ENCODE measurements at regions not wholly inside any gene's neighbourhood (a gene's known extent, or its start where the extent isn't known, plus 50 kb on each side); places are given as distances from the start of the nearest gene placed in this dataset.

GRCh38 chr7:18353339-18353738 is 142.2 kb upstream of the HDAC9 start:
- TF ChIP-seq JUNB (IDR thresholded peaks at IDR 0.05; ENCODE audit: unreplicated experiment) (no peak), CTCF (conservative IDR thresholded peaks at IDR 0.05; ENCODE audit: low read depth in 2 of 2) (no peak), CREB1 (CRISPR knock-in tag; IDR thresholded peaks at IDR 0.05; ENCODE audit: low read depth) (no peak), NANOG (IDR thresholded peaks at IDR 0.05; ENCODE audit: borderline replicate concordance) (no peak), POLR2AphosphoS5 (IDR thresholded peaks at IDR 0.05; ENCODE audit: low read depth) (no peak), EZH2 (IDR thresholded peaks at IDR 0.05; ENCODE audit: low read depth, unreplicated experiment) (no peak), REST (IDR thresholded peaks at IDR 0.05; ENCODE audit: unreplicated experiment) (no peak), EZH2phosphoT487 (IDR thresholded peaks at IDR 0.05; ENCODE audit: unreplicated experiment) (no peak), ZNF114 (CRISPR knock-in tag; IDR thresholded peaks at IDR 0.05) (no peak), ZNF331 (CRISPR knock-in tag; IDR thresholded peaks at IDR 0.05; ENCODE audit: low read depth) (no peak), ETS1 (IDR thresholded peaks at IDR 0.05) (no peak), STAT1 (IDR thresholded peaks at IDR 0.05; ENCODE audit: unreplicated experiment) (no peak)
- TF ChIP-seq, protein P1, sequence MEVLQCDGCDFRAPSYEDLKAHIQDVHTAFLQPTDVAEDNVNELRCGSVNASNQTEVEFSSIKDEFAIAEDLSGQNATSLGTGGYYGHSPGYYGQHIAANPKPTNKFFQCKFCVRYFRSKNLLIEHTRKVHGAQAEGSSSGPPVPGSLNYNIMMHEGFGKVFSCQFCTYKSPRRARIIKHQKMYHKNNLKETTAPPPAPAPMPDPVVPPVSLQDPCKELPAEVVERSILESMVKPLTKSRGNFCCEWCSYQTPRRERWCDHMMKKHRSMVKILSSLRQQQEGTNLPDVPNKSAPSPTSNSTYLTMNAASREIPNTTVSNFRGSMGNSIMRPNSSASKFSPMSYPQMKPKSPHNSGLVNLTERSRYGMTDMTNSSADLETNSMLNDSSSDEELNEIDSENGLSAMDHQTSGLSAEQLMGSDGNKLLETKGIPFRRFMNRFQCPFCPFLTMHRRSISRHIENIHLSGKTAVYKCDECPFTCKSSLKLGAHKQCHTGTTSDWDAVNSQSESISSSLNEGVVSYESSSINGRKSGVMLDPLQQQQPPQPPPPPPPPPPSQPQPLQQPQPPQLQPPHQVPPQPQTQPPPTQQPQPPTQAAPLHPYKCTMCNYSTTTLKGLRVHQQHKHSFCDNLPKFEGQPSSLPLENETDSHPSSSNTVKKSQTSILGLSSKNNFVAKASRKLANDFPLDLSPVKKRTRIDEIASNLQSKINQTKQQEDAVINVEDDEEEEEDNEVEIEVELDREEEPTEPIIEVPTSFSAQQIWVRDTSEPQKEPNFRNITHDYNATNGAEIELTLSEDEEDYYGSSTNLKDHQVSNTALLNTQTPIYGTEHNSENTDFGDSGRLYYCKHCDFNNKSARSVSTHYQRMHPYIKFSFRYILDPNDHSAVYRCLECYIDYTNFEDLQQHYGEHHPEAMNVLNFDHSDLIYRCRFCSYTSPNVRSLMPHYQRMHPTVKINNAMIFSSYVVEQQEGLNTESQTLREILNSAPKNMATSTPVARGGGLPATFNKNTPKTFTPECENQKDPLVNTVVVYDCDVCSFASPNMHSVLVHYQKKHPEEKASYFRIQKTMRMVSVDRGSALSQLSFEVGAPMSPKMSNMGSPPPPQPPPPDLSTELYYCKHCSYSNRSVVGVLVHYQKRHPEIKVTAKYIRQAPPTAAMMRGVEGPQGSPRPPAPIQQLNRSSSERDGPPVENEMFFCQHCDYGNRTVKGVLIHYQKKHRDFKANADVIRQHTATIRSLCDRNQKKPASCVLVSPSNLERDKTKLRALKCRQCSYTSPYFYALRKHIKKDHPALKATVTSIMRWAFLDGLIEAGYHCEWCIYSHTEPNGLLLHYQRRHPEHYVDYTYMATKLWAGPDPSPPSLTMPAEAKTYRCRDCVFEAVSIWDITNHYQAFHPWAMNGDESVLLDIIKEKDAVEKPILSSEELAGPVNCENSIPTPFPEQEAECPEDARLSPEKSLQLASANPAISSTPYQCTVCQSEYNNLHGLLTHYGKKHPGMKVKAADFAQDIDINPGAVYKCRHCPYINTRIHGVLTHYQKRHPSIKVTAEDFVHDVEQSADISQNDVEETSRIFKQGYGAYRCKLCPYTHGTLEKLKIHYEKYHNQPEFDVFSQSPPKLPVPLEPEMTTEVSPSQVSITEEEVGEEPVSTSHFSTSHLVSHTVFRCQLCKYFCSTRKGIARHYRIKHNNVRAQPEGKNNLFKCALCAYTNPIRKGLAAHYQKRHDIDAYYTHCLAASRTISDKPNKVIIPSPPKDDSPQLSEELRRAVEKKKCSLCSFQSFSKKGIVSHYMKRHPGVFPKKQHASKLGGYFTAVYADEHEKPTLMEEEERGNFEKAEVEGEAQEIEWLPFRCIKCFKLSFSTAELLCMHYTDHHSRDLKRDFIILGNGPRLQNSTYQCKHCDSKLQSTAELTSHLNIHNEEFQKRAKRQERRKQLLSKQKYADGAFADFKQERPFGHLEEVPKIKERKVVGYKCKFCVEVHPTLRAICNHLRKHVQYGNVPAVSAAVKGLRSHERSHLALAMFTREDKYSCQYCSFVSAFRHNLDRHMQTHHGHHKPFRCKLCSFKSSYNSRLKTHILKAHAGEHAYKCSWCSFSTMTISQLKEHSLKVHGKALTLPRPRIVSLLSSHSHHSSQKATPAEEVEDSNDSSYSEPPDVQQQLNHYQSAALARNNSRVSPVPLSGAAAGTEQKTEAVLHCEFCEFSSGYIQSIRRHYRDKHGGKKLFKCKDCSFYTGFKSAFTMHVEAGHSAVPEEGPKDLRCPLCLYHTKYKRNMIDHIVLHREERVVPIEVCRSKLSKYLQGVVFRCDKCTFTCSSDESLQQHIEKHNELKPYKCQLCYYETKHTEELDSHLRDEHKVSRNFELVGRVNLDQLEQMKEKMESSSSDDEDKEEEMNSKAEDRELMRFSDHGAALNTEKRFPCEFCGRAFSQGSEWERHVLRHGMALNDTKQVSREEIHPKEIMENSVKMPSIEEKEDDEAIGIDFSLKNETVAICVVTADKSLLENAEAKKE (CRISPR knock-in tag; IDR thresholded peaks at IDR 0.05) = no peak

Data from GM23338 (cell line).